ENCODE measurements at regions not wholly inside any gene's neighbourhood (a gene's known extent, or its start where the extent isn't known, plus 50 kb on each side); places are given as distances from the start of the nearest gene placed in this dataset.

GRCh38 chr5:42032137-42032536 lies 107.1 kb downstream of the FBXO4 start:
- Histone ChIP-seq H3K27ac (ENCODE audit: low read depth, low read length) (no peak overlapping the region), H3K27me3 (ENCODE audit: insufficient read depth, low read length) (no peaks in the 10 kb centered on the region), H3K4me1 (ENCODE audit: insufficient read depth, low read length) (peaks cover 3% of the 10 kb centered on the region; the same call in 1 of the 2 replicates), H3K36me3 (ENCODE audit: insufficient read depth, low read length) (no peaks in the 10 kb centered on the region), H3K4me3 (ENCODE audit: low read length) (no peak overlapping the region), H3K9me3 (ENCODE audit: insufficient read depth, low read depth, low read length) (no peaks in the 10 kb centered on the region), H3K9ac (ENCODE audit: low read depth, low read length) (no peak overlapping the region)
- WGBS = 89% methylated on average over 1 of the region's 1 CpG

- Histone ChIP-seq H3K36me3 (ENCODE audit: insufficient read depth, low read length) (no peaks in the 10 kb centered on the region), H3K9me3 (ENCODE audit: insufficient read depth, low read depth, low read length) (no peaks in the 10 kb centered on the region), H3K27ac (ENCODE audit: low read depth, low read length) (no peak overlapping the region), H3K4me1 (ENCODE audit: insufficient read depth, low read length) (peaks cover 11% of the 10 kb centered on the region; the same call in 1 of the 2 replicates), H3K9ac (ENCODE audit: low read depth, low read length) (no peak overlapping the region), H3K27me3 (ENCODE audit: insufficient read depth, low read length) (no peaks in the 10 kb centered on the region), H3K4me3 (ENCODE audit: low read length) (no peak overlapping the region)
- WGBS = 93% methylated on average over 1 of the region's 1 CpG
These were observed 110.4 kb downstream of the FBXO4 start for GRCh38 chr5:42035526-42035925.

GRCh38 chr5:42036379-42036778 lies 111.3 kb downstream of the FBXO4 start:
- WGBS = 85% methylated on average over 5 of the region's 5 CpGs
- Histone ChIP-seq H3K27me3 (ENCODE audit: insufficient read depth, low read length) (no peaks in the 10 kb centered on the region), H3K36me3 (ENCODE audit: insufficient read depth, low read length) (no peaks in the 10 kb centered on the region), H3K4me3 (ENCODE audit: low read length) (no peak overlapping the region), H3K27ac (ENCODE audit: low read depth, low read length) (no peak overlapping the region), H3K9me3 (ENCODE audit: insufficient read depth, low read depth, low read length) (no peaks in the 10 kb centered on the region), H3K4me1 (ENCODE audit: insufficient read depth, low read length) (peaks cover 11% of the 10 kb centered on the region; the same call in 1 of the 2 replicates), H3K9ac (ENCODE audit: low read depth, low read length) (no peak overlapping the region)

GRCh38 chr5:42037379-42037932 lies 112.4 kb downstream of the FBXO4 start:
- no peak overlapping the region for H3K9ac ChIP-seq (ENCODE audit: low read depth, low read length)
- WGBS = 87% methylated on average over 3 of the region's 3 CpGs
- H3K9me3 ChIP-seq (ENCODE audit: insufficient read depth, low read depth, low read length) = no peaks in the 10 kb centered on the region
- H3K4me3 ChIP-seq (ENCODE audit: low read length) = no peak overlapping the region
- H3K27me3 ChIP-seq (ENCODE audit: insufficient read depth, low read length) = no peaks in the 10 kb centered on the region
- peaks cover 11% of the 10 kb centered on the region; the same call in 1 of the 2 replicates for H3K4me1 ChIP-seq (ENCODE audit: insufficient read depth, low read length)
- no peak overlapping the region for H3K27ac ChIP-seq (ENCODE audit: low read depth, low read length)
- no peaks in the 10 kb centered on the region for H3K36me3 ChIP-seq (ENCODE audit: insufficient read depth, low read length)

- Histone ChIP-seq H3K4me1 (ENCODE audit: insufficient read depth, low read length) (no peaks in the 10 kb centered on the region), H3K9ac (ENCODE audit: low read depth, low read length) (no peak overlapping the region), H3K4me3 (ENCODE audit: low read length) (no peak overlapping the region), H3K27ac (ENCODE audit: low read depth, low read length) (no peak overlapping the region), H3K36me3 (ENCODE audit: insufficient read depth, low read length) (no peaks in the 10 kb centered on the region), H3K27me3 (ENCODE audit: insufficient read depth, low read length) (no peaks in the 10 kb centered on the region), H3K9me3 (ENCODE audit: insufficient read depth, low read depth, low read length) (no peaks in the 10 kb centered on the region)
- WGBS = 86% methylated on average over 2 of the region's 2 CpGs
These were observed 118.3 kb downstream of the FBXO4 start for GRCh38 chr5:42043400-42043799.

GRCh38 chr5:42057254-42057690 lies 132.2 kb downstream of the FBXO4 start:
- Histone ChIP-seq H3K27me3 (ENCODE audit: insufficient read depth, low read length) (no peaks in the 10 kb centered on the region), H3K36me3 (ENCODE audit: insufficient read depth, low read length) (no peaks in the 10 kb centered on the region), H3K27ac (ENCODE audit: low read depth, low read length) (no peak overlapping the region), H3K4me1 (ENCODE audit: insufficient read depth, low read length) (no peaks in the 10 kb centered on the region), H3K9me3 (ENCODE audit: insufficient read depth, low read depth, low read length) (no peaks in the 10 kb centered on the region), H3K9ac (ENCODE audit: low read depth, low read length) (no peak overlapping the region), H3K4me3 (ENCODE audit: low read length) (no peak overlapping the region)
- 38% methylated on average over 5 of the region's 5 CpGs for WGBS

- H3K27ac ChIP-seq (ENCODE audit: low read depth, low read length) = no peak overlapping the region
- WGBS = 87% methylated on average over 2 of the region's 3 CpGs
- no peak overlapping the region for H3K9ac ChIP-seq (ENCODE audit: low read depth, low read length)
- H3K4me3 ChIP-seq (ENCODE audit: low read length) = no peak overlapping the region
- no peaks in the 10 kb centered on the region for H3K9me3 ChIP-seq (ENCODE audit: insufficient read depth, low read depth, low read length)
- no peaks in the 10 kb centered on the region for H3K4me1 ChIP-seq (ENCODE audit: insufficient read depth, low read length)
- H3K36me3 ChIP-seq (ENCODE audit: insufficient read depth, low read length) = no peaks in the 10 kb centered on the region
- no peaks in the 10 kb centered on the region for H3K27me3 ChIP-seq (ENCODE audit: insufficient read depth, low read length)
These were observed 134.2 kb downstream of the FBXO4 start for GRCh38 chr5:42059291-42059690.

- Histone ChIP-seq H3K9me3 (ENCODE audit: insufficient read depth, low read depth, low read length) (no peaks in the 10 kb centered on the region), H3K4me3 (ENCODE audit: low read length) (no peak overlapping the region), H3K9ac (ENCODE audit: low read depth, low read length) (no peak overlapping the region), H3K27ac (ENCODE audit: low read depth, low read length) (no peak overlapping the region), H3K36me3 (ENCODE audit: insufficient read depth, low read length) (no peaks in the 10 kb centered on the region), H3K27me3 (ENCODE audit: insufficient read depth, low read length) (no peaks in the 10 kb centered on the region), H3K4me1 (ENCODE audit: insufficient read depth, low read length) (no peaks in the 10 kb centered on the region)
- WGBS = 96% methylated on average over 16 of the region's 16 CpGs
These were observed 134.8 kb downstream of the FBXO4 start for GRCh38 chr5:42059778-42060464.

- H3K4me3 ChIP-seq (ENCODE audit: low read length) = no peak overlapping the region
- no peaks in the 10 kb centered on the region for H3K4me1 ChIP-seq (ENCODE audit: insufficient read depth, low read length)
- WGBS = 94% methylated on average over 3 of the region's 3 CpGs
- no peaks in the 10 kb centered on the region for H3K36me3 ChIP-seq (ENCODE audit: insufficient read depth, low read length)
- no peaks in the 10 kb centered on the region for H3K9me3 ChIP-seq (ENCODE audit: insufficient read depth, low read depth, low read length)
- H3K9ac ChIP-seq (ENCODE audit: low read depth, low read length) = no peak overlapping the region
- no peaks in the 10 kb centered on the region for H3K27me3 ChIP-seq (ENCODE audit: insufficient read depth, low read length)
- H3K27ac ChIP-seq (ENCODE audit: low read depth, low read length) = no peak overlapping the region
These were observed 136.0 kb downstream of the FBXO4 start for GRCh38 chr5:42061121-42061520.

GRCh38 chr5:42064821-42065220 lies 139.7 kb downstream of the FBXO4 start:
- Histone ChIP-seq H3K9me3 (ENCODE audit: insufficient read depth, low read depth, low read length) (no peaks in the 10 kb centered on the region), H3K9ac (ENCODE audit: low read depth, low read length) (no peak overlapping the region), H3K36me3 (ENCODE audit: insufficient read depth, low read length) (no peaks in the 10 kb centered on the region), H3K27ac (ENCODE audit: low read depth, low read length) (no peak overlapping the region), H3K4me3 (ENCODE audit: low read length) (no peak overlapping the region), H3K27me3 (ENCODE audit: insufficient read depth, low read length) (no peaks in the 10 kb centered on the region), H3K4me1 (ENCODE audit: insufficient read depth, low read length) (no peaks in the 10 kb centered on the region)

GRCh38 chr5:42066131-42066530 lies 141.1 kb downstream of the FBXO4 start:
- no peaks in the 10 kb centered on the region for H3K9me3 ChIP-seq (ENCODE audit: insufficient read depth, low read depth, low read length)
- no peak overlapping the region for H3K9ac ChIP-seq (ENCODE audit: low read depth, low read length)
- no peaks in the 10 kb centered on the region for H3K36me3 ChIP-seq (ENCODE audit: insufficient read depth, low read length)
- H3K27ac ChIP-seq (ENCODE audit: low read depth, low read length) = no peak overlapping the region
- H3K4me1 ChIP-seq (ENCODE audit: insufficient read depth, low read length) = no peaks in the 10 kb centered on the region
- 100% methylated on average over 1 of the region's 3 CpGs for WGBS
- H3K4me3 ChIP-seq (ENCODE audit: low read length) = no peak overlapping the region
- no peaks in the 10 kb centered on the region for H3K27me3 ChIP-seq (ENCODE audit: insufficient read depth, low read length)
